NCI-H2107 treated with DMSO at 0.1 percent for 48 hours (cell line): ENCODE measurements at regions not wholly inside any gene's neighbourhood (a gene's known extent, or its start where the extent isn't known, plus 50 kb on each side); places are given as distances from the start of the nearest gene placed in this dataset.
"Not testable (repeated sequence)": the region's sequence is repeated elsewhere in the genome, so short reads cannot be mapped to it uniquely, and the experiment has no call there.

Experiments used
- DNase-seq: peaks from one replicate; lab custom pipeline; 2025; ENCODE audit not compliant: unreplicated experiment; lab: John Stamatoyannopoulos, UW

- not testable (repeated sequence) for DNase-seq
Observed at GRCh38 chr5:159687892-159688291, 228.4 kb upstream of the ADRA1B start.

GRCh38 chr5:159695741-159696294, 220.5 kb upstream of the ADRA1B start:
- DNase-seq = no peak

- DNase-seq = no peak
Observed at GRCh38 chr5:159697530-159697929, 218.8 kb upstream of the ADRA1B start.

- no peak for DNase-seq
Observed at GRCh38 chr5:159698322-159698721, 218.0 kb upstream of the ADRA1B start.

- DNase-seq = no peak
Observed at GRCh38 chr5:159700016-159700415, 216.3 kb upstream of the ADRA1B start.

GRCh38 chr5:159702301-159702700, 214.0 kb upstream of the ADRA1B start:
- no peak for DNase-seq

GRCh38 chr5:159702826-159703225, 213.5 kb upstream of the ADRA1B start:
- no peak for DNase-seq

- no peak for DNase-seq
Observed at GRCh38 chr5:159704160-159704559, 212.1 kb upstream of the ADRA1B start.

- DNase-seq = no peak
Observed at GRCh38 chr5:159705948-159706347, 210.3 kb upstream of the ADRA1B start.

GRCh38 chr5:159708090-159708489, 208.2 kb upstream of the ADRA1B start:
- DNase-seq = no peak

GRCh38 chr5:159712672-159713071, 203.6 kb upstream of the ADRA1B start:
- DNase-seq = no peak

- DNase-seq = no peak
Observed at GRCh38 chr5:159713254-159713653, 203.0 kb upstream of the ADRA1B start.

GRCh38 chr5:159713773-159714172, 202.5 kb upstream of the ADRA1B start:
- DNase-seq = no peak

GRCh38 chr5:159725475-159725874, 190.8 kb upstream of the ADRA1B start:
- no peak for DNase-seq

GRCh38 chr5:159727167-159727566, 189.1 kb upstream of the ADRA1B start:
- DNase-seq = no peak

- DNase-seq = no peak
Observed at GRCh38 chr5:159730285-159730684, 186.0 kb upstream of the ADRA1B start.

GRCh38 chr5:159732220-159732619, 184.1 kb upstream of the ADRA1B start:
- no peak for DNase-seq

GRCh38 chr5:159734366-159734765, 181.9 kb upstream of the ADRA1B start:
- DNase-seq = no peak

GRCh38 chr5:159735036-159735435, 181.2 kb upstream of the ADRA1B start:
- no peak for DNase-seq

- DNase-seq = no peak
Observed at GRCh38 chr5:159735749-159736660, 180.3 kb upstream of the ADRA1B start.

GRCh38 chr5:159736844-159737243, 179.4 kb upstream of the ADRA1B start:
- no peak for DNase-seq

GRCh38 chr5:159737263-159737662, 179.0 kb upstream of the ADRA1B start:
- no peak for DNase-seq
